Tibial artery (tissue), 4 donors: ENCODE measurements at regions not wholly inside any gene's neighbourhood (a gene's known extent, or its start where the extent isn't known, plus 50 kb on each side); places are given as distances from the start of the nearest gene placed in this dataset.

Experiments
- DNase-seq, 2 donors: peaks; one replicate each; pipeline ENCODE4 v3.0.0-alpha.2; 2019
- H3K27ac ChIP-seq, 2 donors: fragments of 200-600 bp; sonication (generic) in 1 of 2; 1 replicate in 1 of 2; 2 replicates in 1 of 2; pipeline ENCODE4 v1.5.1; 2018 to 2019; ENCODE audit warnings: mild to moderate bottlenecking in 1 of 2
- H3K27me3 ChIP-seq, 2 donors: fragments of 200-600 bp; sonication (generic) in 1 of 2; one replicate each; pipeline versions ENCODE4 v1.5.1 to v1.6.0; 2016 to 2019
- H3K36me3 ChIP-seq, 3 donors: fragments of 200-600 bp; sonication (generic) in 2 of 3; one replicate each; pipeline ENCODE4 v1.5.1; 2016 to 2019; ENCODE audit warnings: mild to moderate bottlenecking in 2 of 3
- H3K4me1 ChIP-seq, 4 donors: fragments of 200-600 bp; sonication (generic) in 2 of 4; 1 replicate in 3 of 4; 2 replicates in 1 of 4; pipeline ENCODE4 v1.5.1; 2016 to 2019
- H3K4me3 ChIP-seq, 2 donors: fragments of 200-600 bp; sonication (generic) in 1 of 2; 1 replicate in 1 of 2; 2 replicates in 1 of 2; pipeline ENCODE4 v1.5.1; 2018 to 2019; ENCODE audit warnings: mild to moderate bottlenecking in 2 of 2
- H3K9me3 ChIP-seq, 3 donors: fragments of 200-600 bp; sonication (generic) in 1 of 3; one replicate each; pipeline ENCODE4 v1.5.1; 2016 to 2019
- intact Hi-C: fragments of 100-400 bp; cut with DNase I; formaldehyde crosslinking; loops from one replicate; pipeline ENCODE4 v1.15.0; 2023; ENCODE audit warnings: low total_unique reads
- TF ChIP-seq, protein P1 (sequence below), 2 experiments: fragments of 200-600 bp in 1 of 2; fragments of 450-650 bp in 1 of 2; IDR thresholded peaks; one replicate each; pipeline ENCODE4 v1.5.1; 2017 to 2019; ENCODE audit warnings: antibody characterized with exemption in 2 of 2, mild to moderate bottlenecking in 1 of 2, moderate library complexity in 1 of 2

- Histone ChIP-seq H3K4me1 (no peaks in the 10 kb centered on the region), H3K9me3 (peaks cover 0 to 7% (median 3%) of the 10 kb centered on the region in 3 donors), H3K36me3 (no peaks in the 10 kb centered on the region), H3K27me3 (peaks cover 0 to 9% of the 10 kb centered on the region in 2 donors), H3K27ac (no peak overlapping the region), H3K4me3 (no peak overlapping the region)
- TF ChIP-seq, protein P1, sequence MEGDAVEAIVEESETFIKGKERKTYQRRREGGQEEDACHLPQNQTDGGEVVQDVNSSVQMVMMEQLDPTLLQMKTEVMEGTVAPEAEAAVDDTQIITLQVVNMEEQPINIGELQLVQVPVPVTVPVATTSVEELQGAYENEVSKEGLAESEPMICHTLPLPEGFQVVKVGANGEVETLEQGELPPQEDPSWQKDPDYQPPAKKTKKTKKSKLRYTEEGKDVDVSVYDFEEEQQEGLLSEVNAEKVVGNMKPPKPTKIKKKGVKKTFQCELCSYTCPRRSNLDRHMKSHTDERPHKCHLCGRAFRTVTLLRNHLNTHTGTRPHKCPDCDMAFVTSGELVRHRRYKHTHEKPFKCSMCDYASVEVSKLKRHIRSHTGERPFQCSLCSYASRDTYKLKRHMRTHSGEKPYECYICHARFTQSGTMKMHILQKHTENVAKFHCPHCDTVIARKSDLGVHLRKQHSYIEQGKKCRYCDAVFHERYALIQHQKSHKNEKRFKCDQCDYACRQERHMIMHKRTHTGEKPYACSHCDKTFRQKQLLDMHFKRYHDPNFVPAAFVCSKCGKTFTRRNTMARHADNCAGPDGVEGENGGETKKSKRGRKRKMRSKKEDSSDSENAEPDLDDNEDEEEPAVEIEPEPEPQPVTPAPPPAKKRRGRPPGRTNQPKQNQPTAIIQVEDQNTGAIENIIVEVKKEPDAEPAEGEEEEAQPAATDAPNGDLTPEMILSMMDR (IDR thresholded peaks at IDR 0.05), result no peak
- DNase-seq, result no peak
- intact Hi-C loops, result no loop called here
These were observed 116.4 kb upstream of the MGMT start for GRCh38 chr10:129350690-129351089.

DNA sequence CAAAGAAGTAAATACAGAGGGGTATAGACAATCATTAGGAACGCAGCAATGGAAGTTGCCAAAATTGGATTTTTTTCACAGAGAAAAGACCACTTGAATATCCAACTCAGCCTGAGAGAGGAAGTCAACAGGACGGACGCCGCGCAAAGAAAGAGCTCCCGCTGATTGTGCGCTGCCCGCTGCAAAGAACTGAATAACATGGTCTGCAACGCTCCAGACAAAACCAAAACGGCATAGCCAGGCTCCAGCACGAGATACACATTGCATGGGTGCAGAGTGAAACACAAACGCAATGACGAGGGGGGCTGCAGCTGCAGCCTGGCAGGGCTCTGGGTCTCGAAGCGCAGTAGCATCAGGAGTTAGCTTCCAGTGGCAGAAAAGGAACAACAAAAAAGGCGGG is 113.9 kb upstream of the MGMT start:
- Histone ChIP-seq H3K4me1 (no peaks in the 10 kb centered on the region), H3K27me3 (peaks cover 0 to 9% of the 10 kb centered on the region in 2 donors), H3K36me3 (peaks cover 0 to 5% (median 0%) of the 10 kb centered on the region in 3 donors), H3K27ac (no peak overlapping the region), H3K4me3 (no peak overlapping the region), H3K9me3 (peaks cover 4 to 22% (median 17%) of the 10 kb centered on the region in 3 donors)
- intact Hi-C loops, result no loop called here
- DNase-seq, result no peak
- TF ChIP-seq, protein P1 (IDR thresholded peaks at IDR 0.05), result no peak

DNA sequence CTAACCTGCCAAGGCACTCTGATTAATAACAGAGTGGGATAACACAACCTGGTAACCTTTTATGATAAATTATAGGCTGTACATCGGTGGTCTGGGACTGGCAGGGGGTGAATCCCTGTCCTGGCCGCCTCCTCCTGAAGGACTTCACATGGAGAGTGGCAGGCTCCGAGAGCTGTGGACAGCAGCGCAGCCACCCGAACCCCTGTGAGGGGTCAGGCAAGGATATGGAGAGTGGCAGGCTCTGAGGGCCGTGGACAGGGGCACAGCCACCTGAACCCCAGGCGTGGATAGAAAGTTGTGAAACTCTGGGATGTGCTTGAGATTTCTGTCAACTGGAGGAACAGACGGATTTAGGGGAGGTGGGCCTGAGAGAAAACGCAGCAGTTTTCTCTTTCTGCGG is 107.0 kb upstream of the MGMT start:
- H3K27me3 ChIP-seq, result no peaks in the 10 kb centered on the region
- H3K4me1 ChIP-seq, result no peaks in the 10 kb centered on the region
- peaks cover 4 to 22% (median 17%) of the 10 kb centered on the region in 3 donors for H3K9me3 ChIP-seq
- DNase-seq, result no peak
- intact Hi-C loops, result no loop called here
- peaks cover 0 to 5% (median 0%) of the 10 kb centered on the region in 3 donors for H3K36me3 ChIP-seq
- no peak overlapping the region for H3K4me3 ChIP-seq
- H3K27ac ChIP-seq, result no peak overlapping the region
- TF ChIP-seq, protein P1 (IDR thresholded peaks at IDR 0.05), result no peak

DNA sequence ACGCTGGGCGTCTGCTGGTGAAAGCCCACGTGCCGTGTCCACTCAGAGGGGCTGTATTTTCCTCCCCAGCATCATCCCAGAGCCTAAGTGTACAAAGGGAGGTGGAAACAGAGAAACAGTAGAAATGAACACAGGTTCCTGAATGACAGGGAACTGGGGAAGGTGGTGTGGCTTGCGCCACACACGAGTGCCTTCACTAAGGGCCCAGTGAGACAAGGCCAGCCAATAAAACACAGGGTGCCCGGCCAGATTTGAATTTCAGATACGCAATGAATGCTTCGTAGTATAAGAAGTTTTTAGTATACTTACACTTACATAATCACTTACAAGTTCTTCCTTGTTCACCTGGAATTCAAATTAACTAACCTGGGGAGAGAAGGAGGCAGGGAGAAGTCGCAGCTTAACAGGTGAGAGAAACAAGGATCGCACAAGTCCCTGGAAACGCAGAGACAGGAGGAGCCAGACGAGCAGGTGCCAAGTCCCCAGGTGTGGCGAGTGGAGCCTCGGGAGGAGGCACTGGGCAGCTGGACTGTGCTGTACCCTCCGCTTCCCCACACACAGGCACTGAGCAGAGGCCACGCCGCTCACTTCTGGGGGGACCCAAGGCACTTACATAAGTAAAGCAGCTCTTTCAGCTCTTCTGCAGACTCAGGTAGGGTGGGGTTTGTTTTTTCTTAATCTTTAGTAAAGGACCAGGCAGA is 105.2 kb upstream of the MGMT start:
- H3K4me3 ChIP-seq, result no peak overlapping the region
- H3K27me3 ChIP-seq, result no peaks in the 10 kb centered on the region
- H3K36me3 ChIP-seq, result no peaks in the 10 kb centered on the region
- H3K9me3 ChIP-seq, result peaks cover 0 to 4% (median 3%) of the 10 kb centered on the region in 3 donors
- no peak for DNase-seq
- no peaks in the 10 kb centered on the region for H3K4me1 ChIP-seq
- intact Hi-C loops, result no loop called here
- TF ChIP-seq, protein P1 (IDR thresholded peaks at IDR 0.05), result no peak
- H3K27ac ChIP-seq, result no peak overlapping the region

- Histone ChIP-seq H3K4me1 (peaks cover 0 to 13% (median 6%) of the 10 kb centered on the region in 4 donors), H3K9me3 (no peaks in the 10 kb centered on the region), H3K4me3 (no peak overlapping the region), H3K27ac (no peak overlapping the region), H3K27me3 (no peaks in the 10 kb centered on the region), H3K36me3 (no peaks in the 10 kb centered on the region)
- no peak for DNase-seq
- intact Hi-C loops, result no loop called here
- TF ChIP-seq, protein P1 (IDR thresholded peaks at IDR 0.05), result no peak
These were observed 102.1 kb upstream of the MGMT start for GRCh38 chr10:129364949-129365348.
